ACHN (cell line): ENCODE measurements at regions not wholly inside any gene's neighbourhood (a gene's known extent, or its start where the extent isn't known, plus 50 kb on each side); places are given as distances from the start of the nearest gene placed in this dataset.
A peak's percentile ranks its signal among the peaks of the same experiment; 100 is the strongest.

Experiments used
- DNase-seq: peaks from one replicate; pipeline ENCODE4 v3.0.0-alpha.2; 2015
- in situ Hi-C: cut with HindIII; loops from 2 replicates; pipeline ENCODE4 v1.10.0; 2017; ENCODE audit warnings: low sequenced_read_pairs, low pct_ligation_motif_present, low pct_unique_long_range_greater_than_20kb

DNA sequence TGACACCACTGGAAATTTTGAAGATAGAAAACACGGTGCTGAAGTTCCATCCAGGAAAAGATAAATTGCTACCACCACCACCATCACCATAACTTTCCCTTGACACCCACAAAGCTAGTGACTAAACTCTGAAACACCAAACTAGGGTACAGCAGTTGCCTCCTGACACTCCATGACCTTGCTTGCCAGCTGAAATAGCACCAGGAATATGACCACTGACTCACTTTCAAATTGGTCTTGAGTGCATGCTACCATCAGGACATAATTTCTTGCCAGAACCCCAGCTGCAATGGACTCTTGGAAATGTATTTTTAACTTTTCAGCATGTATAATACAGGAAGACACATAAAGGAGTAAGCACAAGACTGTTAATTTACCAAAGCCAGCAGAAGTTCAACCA is 283.3 kb downstream of the CENPC start:
- in situ Hi-C loops: no loop called here
- no peak for DNase-seq

DNA sequence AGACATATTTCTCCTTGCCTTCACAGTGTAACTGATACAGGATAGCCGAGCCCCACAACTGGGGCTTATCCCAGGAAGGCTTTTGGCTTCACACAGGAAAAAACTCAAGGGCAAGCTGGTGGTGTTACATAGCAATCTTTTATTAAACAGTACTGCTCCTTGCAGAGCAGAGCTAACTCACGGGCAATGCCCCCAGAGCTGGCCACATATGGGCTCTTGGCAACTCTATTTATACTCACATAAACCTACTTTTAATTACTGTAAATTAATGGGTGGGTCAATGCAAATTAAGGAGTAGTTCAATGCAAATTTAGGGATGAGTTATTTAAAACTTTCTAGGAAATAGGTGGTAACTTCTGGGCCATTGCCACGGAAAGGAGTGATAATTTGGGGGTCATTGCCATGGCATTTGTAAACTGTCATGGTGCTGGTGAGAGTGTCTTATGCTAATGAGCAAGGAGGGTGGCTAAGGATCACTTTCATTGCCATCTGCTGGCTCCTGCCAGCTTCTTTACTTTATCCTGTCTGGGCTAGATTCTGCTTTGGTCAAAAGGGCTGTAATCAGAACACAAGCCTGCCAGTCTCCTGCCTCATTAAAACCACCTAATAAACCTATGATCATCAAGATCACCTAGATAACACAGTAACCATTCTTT is 288.8 kb downstream of the CENPC start:
- in situ Hi-C loops: no loop called here
- no peak for DNase-seq

DNA sequence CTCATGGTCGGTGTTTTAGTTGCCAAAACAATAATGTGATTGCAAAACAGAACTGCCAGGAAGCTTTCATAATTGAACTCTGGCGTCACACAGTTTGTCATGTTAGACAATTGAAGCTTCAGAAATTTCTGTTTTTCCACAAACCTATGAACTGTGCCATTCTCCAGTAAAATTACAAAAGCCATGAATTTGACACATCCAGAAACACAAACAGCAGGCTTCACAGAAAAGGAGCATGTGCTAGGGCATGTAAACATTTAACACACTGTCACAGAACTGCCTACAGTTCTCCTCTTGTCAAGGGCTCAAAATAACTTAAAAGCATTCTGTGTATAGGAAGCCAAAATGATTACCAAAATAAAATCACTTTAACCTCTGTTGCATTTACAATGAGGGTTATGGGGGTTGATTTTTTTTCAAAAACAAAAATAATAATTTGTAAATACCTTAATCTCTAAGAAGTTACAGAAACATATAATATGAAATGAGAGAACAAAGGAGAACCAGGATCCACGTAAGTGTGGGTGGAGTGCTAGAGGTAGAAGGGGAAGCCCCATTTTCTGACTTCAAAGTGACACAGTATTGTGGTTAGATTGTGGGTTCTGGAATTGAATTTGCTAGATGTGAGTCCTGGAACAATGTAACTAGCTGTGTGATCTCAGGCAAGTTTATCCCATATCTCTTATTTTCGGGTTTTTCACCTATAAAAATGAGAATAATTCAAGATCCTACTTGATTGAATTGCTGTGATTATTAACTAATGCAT is 295.0 kb downstream of the CENPC start:
- in situ Hi-C loops: no loop called here
- DNase-seq: no peak

DNA sequence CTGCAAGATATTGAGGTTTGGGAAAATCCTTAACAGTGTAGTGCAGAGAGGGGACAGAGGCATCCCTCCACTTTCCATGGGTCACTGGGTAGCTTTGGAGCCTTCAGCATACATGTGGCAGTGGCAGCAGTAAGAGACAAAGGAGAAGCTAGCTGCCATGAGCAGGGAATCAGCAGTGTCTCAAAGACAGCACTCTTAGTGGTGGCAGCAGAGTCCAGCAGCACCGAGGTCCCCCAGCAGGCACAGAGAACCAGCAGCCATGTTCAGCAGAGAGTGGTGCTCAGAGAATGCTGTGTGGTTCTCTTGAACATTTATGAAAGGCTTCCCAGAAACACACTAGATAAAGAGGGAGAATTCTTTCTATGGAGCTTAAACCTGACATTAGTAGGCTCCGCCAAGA is 308.5 kb downstream of the CENPC start:
- in situ Hi-C loops: no loop called here
- no peak for DNase-seq

DNA sequence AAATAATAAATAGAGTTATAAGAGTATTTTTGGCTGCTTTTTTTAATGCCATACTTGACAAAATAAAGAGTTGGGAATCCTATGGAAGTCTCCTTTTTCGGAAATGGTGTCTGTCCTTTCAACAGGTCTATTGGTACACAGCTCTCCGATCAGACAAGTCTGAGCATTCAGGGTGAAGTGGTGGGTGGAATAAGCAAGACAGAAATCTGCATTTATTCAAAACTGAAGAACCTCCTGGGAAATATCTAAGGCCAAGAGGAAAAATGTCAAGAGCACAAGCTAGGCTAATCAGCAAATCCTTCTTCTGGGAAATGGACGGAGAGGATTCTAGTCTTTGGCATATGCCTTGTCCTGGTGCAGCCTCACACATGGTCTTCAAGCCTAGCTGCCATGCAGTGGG is 309.0 kb downstream of the CENPC start:
- no peak for DNase-seq
- in situ Hi-C loops: no loop called here

DNA sequence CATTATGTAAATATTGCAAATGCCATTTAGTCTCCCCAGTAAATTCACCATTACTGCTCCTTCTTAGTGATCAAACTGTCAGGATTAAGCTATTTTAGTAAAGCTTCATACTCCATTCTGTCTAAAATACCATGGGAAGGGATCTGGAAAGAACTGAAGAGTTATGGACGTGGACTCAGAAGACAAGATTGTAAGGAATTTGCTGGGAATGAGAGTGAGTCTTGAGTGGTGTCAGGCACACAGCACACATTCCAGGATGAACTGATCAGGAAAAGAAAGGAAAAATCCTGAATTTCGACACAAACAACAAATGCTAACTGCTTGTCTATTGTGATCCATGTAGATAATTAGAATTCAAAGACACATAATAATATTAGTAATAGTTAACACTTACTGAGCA is 311.0 kb downstream of the CENPC start:
- in situ Hi-C loops: no loop called here

DNA sequence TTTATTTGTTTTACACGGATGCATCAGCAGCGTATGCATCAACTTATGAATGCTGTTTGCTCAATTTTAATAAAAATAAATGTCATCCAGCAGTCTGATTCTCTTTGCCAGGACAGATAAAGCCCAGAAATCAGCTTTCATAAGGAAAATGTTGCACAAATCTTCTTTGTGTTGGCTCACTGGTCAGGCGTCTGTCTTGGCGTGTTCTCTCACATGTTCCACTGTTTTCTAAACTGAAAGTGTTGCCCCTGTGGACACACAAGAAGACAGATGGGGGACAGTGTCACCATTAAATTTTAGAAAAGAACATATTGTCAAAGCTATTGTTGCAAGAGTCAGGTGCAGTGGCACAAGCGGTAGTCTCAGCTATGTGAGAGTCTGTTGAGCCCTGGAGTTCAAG is 316.2 kb downstream of the CENPC start:
- no peak for DNase-seq
- in situ Hi-C loops: no loop called here

More for the DNA sequence above, 311.0 kb downstream of the CENPC start:
- peak; percentile 71 for DNase-seq

DNA sequence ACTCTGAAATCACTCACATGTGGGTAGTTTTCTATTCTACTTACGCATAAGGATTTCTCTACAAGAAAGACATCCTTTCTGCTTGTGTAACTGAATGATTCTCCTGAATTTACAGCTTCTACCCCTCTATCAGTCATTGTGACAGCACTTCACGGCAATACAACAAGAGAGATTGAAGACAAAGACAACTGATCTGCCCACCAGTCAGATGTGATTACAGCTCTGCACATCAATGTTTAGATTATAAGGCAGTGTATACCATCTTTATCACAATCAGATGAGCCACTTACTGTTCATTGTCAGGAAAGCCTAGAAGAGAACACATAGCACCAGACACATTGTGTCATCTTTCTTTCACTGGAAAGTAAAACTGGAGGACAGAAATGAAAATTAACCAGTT is 324.4 kb downstream of the CENPC start:
- in situ Hi-C loops: no loop called here
- DNase-seq: no peak

DNA sequence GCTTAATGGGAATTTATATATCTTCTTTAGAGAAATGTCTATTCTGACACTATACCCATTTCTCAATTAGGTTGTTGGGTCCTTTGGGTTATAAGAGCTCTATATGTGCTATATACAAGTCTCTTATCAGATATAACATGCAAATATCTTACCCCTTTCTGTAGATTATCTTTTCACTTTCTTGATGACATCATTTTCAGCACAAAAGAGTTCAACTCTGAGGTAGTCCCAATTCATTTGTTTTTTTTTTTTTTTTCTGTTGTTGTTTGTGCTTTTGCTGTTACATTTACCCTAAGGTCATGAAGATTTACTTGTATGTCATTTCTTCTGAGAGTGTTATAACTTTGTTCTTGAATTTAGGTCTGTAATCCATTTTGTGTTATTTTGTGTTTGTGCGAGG is 326.4 kb downstream of the CENPC start:
- DNase-seq: no peak
- in situ Hi-C loops: no loop called here

DNA sequence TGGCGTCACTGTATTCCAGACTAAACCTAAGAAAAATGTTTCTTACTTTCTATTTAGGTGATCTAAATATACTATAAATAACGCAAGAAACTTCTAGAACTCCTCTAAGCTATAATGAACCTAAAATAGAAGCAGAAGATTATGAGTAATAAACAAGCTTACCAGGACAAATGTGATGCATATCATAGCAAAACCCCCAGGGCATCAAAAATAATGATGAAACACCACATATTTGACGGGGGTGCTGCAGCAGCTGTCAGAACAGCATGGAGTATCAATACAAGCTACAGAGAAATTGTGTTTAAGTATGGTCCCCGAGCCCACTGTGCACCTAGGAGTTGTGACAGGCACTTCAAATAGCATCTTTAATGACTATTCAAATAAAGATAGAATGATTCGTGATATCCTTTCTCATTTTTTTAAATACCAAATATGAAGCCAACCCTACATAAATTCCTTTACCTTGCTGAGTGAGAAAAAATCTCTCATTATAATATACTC is 337.3 kb downstream of the CENPC start:
- no peak for DNase-seq
- in situ Hi-C loops: no loop called here

DNA sequence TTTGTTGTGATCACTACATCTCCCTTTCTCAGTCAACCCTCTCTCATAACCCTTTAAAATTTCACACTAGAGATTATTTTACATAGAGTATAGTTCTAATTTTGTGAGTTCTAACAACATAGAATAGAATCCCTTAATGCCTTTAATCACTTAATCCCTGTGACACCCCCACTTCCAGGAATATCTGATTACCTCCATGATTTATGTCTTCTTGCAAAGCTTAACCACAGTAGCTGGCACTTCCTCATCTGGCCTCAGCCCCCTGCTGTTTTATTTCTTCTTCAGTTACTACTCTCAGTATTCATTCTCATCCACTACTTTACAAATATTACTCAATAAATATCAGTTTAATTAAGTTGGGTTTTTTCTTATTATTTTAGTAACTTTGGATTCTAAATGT is 340.9 kb downstream of the CENPC start:
- in situ Hi-C loops: no loop called here
- no peak for DNase-seq

DNA sequence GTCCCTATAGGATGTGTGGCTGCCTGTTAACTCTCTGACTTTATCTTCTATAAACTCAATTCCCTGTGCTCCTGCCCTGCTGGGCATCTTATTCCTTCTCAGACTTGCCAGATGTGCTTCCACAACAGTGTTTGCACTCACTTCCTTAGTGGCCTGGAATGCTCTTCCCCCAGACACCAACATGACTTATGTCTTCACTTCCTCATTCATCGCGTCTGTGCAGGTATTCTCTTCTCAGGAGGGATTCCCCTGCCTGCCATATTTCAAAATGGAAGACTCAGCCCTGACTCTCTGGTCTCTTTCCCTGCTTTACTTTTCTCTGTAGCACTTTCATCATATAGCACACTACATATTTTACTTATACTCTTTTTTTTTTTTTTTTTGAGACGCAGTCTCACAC is 344.0 kb downstream of the CENPC start:
- no peak for DNase-seq
- in situ Hi-C loops: no loop called here

DNA sequence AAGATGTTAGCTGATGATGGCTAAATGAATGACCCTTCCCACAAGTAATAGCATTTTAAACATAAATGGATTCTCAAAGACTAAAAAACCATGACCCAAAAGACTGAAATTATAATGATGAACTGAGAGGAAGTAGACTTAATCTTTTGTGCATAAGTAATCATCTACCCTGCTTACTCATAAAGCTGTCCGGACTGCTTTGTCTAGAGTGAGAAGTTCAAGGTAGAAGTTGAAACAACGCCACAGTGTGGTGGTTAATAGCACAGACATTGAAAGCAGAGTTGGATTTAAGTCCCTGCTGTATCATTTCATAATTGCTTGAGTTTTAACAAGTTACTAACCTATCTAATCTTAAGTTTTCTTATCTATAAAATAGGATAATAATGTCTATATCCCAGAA is 346.6 kb downstream of the CENPC start:
- DNase-seq: peak; percentile 30
- in situ Hi-C loops: no loop called here

DNA sequence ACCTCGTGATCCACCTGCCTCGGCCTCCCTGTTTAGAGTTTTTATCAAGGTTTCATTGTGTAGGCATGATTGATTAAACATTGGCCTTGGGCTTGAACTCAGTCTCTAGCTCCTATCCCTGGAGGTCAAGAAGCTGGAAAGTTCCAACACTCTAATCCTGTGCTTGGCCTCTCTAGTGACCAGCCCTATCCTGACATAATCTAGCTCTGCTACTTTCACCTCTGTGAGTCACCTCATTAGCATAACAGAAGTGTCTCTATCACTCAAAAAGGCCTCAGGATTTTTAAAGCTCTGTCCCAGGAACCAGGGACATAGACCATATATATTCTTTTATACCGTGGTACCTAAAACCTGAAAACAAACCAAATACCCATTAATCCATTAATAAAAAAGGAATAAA is 377.5 kb downstream of the CENPC start:
- in situ Hi-C loops: no loop called here
- no peak for DNase-seq

DNA sequence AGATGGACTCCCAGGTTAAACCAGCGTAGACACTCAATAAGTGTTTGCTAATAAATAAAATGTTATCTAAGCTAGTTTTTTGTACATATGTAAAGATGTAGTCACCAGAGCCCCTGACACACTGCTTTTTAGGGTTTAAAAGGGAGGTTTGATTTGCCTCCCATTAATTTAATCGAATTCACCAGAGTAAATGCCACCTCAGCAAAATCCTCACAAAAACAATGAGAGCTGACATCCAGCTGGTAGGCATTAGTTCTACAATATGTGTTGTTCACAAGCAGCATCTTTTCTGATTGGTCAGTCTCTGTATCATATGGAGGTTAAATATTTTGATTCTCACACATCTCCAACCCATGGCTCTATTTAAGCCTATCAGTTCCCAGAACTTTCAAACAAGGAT is 382.6 kb downstream of the CENPC start:
- DNase-seq: no peak
- in situ Hi-C loops: no loop called here

DNA sequence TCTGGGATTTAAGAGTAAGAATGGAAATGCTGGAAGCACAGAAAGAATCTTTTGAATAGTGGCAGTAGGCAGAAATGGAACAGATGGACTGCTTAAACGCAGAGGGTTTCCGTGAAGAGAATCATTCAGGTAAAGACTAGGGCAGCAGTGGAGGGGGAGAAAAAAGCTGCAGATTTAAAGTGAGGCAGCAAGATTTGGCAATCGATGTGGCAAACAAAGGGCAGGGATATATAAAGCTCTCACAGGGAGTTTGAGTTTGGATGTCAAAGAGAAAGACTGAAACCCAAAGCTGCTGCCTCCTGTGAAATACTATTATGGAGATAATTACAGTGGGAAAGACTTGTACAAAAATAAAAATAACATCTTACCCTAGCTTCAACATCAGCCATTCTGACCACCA is 384.0 kb downstream of the CENPC start:
- no peak for DNase-seq
- in situ Hi-C loops: no loop called here

DNA sequence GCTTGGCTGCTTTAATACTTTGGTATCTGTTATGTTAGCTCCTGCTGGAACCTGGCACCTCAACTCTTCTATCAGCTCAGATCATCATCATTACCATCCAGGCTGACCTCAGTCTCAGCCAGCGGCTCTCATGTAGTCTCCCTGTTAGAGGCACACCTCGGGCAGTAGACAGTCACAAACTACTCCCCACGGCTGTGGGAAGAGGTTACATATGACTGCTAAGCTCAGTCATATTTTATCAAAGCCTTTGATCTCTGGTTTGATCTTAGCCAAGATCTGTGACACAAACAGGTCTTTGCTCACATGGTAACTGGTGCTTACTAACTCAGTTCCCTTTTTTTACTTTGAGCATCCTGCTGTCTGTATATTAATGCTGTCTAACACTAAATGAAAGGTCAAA is 384.9 kb downstream of the CENPC start:
- in situ Hi-C loops: no loop called here
- no peak for DNase-seq

DNA sequence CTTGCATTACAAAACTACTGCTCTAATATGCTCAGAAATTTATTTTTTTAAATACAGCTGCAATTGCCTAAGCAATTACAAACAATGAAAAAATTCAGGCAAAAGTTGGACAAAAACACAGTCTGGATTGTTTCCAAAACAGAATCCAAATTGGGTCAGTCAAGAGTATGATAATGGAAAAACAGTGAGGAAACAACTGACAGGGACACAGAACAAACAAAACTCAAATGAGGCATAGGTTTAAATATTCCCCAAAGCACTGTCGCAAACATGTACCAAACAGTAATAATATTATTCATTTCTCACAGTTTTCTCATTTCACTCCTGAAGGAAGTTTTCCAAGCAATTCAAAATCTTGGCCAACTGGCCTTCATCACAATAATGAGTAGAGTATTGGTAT is 386.6 kb downstream of the CENPC start:
- in situ Hi-C loops: no loop called here
- no peak for DNase-seq

DNA sequence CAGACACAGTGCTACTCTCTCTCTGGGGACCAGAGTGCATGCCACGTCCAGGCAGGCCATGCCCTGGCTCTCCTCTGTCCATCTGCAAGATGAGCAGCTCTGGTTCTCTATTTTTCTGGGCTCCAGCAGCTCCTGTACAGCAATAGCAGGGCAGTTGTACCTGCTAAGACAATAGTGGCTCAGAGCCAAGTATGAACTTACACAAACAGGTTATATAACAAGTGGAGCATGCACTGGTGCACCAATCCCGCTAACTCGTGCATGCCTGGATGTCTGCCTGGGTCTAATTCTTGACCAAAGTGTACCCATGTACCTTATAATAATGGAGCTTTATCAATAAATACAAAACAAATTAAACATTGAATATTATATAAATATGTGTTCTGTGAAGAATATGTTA is 392.3 kb downstream of the CENPC start:
- DNase-seq: no peak
- in situ Hi-C loops: no loop called here
